ES-I3 (cell line): ENCODE measurements at regions not wholly inside any gene's neighbourhood (a gene's known extent, or its start where the extent isn't known, plus 50 kb on each side); places are given as distances from the start of the nearest gene placed in this dataset.
"Not testable (repeated sequence)": the region's sequence is repeated elsewhere in the genome, so short reads cannot be mapped to it uniquely, and the experiment has no call there.

Experiments
- H3K36me3 ChIP-seq: 2 replicates; pipeline ENCODE4 v1.6.1; 2013; ENCODE audit warnings: mild to moderate bottlenecking, low read length, control low read depth, moderate library complexity; ENCODE audit not compliant: insufficient read depth
- H3K4me1 ChIP-seq: 2 replicates; pipeline ENCODE4 v1.6.1; 2013; ENCODE audit warnings: mild to moderate bottlenecking, control low read depth, low read length; ENCODE audit not compliant: insufficient read depth
- H3K9ac ChIP-seq: 2 replicates; pipeline ENCODE4 v1.6.1; 2013; ENCODE audit warnings: low read depth, mild to moderate bottlenecking, low read length, moderate library complexity
- H3K9me3 ChIP-seq: 2 replicates; pipeline ENCODE4 v1.6.1; 2013; ENCODE audit warnings: mild to moderate bottlenecking, low read length, moderate library complexity; ENCODE audit not compliant: control insufficient read depth, insufficient read depth

DNA sequence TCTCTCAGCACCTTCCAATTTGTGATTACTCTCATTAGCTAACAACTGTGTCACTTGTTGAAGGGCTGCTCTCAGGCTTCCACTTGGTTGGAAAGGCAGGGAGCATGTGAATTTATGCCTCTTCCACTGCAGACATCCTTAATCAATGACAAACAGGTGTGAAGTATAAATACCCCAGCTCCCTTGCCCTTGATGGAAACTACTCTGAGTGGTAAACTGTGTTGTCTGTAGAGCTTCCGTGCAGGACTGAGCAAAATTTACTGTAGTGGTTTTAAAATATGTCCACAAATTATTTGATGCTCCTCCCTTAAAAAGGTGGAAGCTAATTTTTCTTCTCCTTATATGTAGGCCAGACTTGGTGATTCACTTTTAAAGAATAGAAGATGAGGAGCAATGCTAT lies 253.0 kb upstream of the TBX18 start:
- 0 out of 2 replicates have a peak, but pooled peaks cover 4% of the 10 kb centered on the region for H3K4me1 ChIP-seq
- H3K36me3 ChIP-seq: no peaks in the 10 kb centered on the region
- H3K9me3 ChIP-seq: no peaks in the 10 kb centered on the region
- H3K9ac ChIP-seq: no peak overlapping the region

DNA sequence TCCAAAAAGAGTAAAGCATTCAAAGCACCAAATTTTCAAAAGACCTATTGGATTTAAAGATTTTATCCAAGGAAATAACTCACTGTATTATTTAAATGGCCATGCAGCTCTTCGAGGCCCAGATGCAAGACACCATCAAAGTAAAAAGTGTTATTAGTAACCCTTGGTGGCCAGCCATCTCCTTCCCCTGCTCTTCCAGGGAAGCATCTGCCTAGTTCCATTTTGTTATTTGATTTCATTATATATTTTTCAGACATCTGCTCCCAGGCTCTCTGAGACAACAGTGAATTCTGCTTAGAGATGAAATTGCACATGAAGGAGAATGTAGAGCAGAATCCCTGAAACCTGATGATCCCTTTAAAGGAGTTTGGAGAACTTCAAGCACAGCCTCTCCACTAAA lies 252.3 kb upstream of the TBX18 start:
- H3K36me3 ChIP-seq: no peaks in the 10 kb centered on the region
- H3K9ac ChIP-seq: no peak overlapping the region

DNA sequence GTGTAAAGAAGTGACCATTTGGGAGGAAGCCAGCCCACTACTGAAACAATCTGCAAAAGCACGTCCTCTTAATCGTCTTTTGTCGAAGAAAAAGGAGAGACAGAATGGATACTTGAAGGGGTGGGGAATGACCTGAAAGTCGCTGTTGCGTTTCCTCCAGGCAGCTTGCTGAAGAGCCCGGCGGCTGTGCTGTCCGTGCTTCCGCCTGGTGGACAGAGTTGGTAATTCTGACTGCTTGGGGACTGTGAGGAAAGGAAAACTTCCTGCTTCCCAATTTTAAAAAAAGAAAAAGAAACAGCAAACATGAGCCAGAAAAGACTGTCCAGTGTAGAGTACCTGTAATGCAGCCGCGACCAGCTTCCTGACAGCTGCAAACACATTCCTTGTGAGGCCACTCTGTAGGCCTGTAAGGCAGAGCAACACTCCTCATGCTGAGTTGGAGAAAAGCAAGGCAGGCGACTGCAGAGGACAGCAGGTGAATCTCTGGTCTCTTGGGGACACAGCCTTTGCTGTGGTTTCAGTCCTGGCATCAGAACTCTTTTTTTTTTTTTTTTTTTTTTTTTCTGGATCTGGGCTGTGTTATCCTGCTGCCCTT lies 251.1 kb upstream of the TBX18 start:
- Histone ChIP-seq H3K4me1 (0 out of 2 replicates have a peak, but pooled peaks cover 4% of the 10 kb centered on the region), H3K36me3 (no peaks in the 10 kb centered on the region), H3K9me3 (no peaks in the 10 kb centered on the region), H3K9ac (no peak overlapping the region)

More for the DNA sequence above, 252.3 kb upstream of the TBX18 start:
- Histone ChIP-seq H3K9me3 (no peaks in the 10 kb centered on the region), H3K4me1 (0 out of 2 replicates have a peak, but pooled peaks cover 4% of the 10 kb centered on the region)

DNA sequence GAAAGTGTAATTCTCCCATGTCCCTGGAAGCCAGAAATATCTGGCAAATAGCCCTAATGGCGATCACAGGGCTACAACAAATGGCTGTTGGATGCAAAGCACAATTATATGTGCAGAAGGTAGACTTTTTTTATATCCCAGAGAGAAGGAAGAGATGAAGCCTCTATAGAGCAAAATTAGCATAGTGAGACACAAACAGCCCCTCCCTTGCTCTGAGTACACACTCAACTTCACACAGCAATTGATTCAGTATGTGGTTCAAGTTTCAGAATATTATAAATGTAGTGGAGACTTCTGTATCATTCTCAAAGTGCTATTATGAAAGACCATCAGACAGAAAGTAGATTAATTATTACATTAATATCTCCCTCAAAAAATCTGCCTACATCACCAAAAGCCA lies 246.5 kb upstream of the TBX18 start:
- H3K36me3 ChIP-seq: no peaks in the 10 kb centered on the region
- H3K4me1 ChIP-seq: peaks cover 11% of the 10 kb centered on the region; the same call in 1 of the 2 replicates
- no peak overlapping the region for H3K9ac ChIP-seq
- no peaks in the 10 kb centered on the region for H3K9me3 ChIP-seq

DNA sequence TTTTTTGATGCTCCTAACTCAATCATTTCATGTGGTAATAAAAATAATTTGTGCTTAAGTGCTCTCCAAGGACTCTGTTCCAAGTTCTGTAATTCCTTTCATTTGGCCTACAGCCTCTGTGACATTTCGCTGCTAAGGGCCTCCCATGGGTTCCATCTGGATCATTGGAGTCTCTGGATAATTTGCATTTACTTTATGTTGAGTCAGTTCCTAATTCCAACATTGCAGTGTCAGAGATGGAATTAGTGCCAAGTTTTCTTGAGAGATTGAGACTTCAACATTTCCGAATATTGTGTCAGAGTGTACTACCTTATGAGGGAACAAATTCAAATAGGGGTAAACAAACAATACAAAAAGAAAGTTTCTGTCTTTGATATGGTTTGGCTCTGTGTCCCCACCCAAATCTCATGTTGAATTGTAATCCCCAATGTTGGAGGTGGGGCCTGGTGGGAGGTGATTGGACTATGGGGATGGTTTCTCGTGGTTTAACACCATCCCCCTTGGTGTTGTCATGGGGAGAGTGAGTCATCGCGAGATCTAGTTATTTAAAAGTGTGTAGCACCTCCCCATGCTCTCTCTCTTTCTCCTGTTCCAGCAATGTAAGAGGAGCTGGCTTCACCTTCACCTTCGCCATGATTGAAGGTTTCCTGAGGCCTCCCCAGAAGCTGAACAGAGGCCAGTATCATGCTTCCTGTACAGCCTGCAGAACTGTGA lies 244.1 kb upstream of the TBX18 start:
- Histone ChIP-seq H3K9ac (no peak overlapping the region), H3K36me3 (no peaks in the 10 kb centered on the region), H3K4me1 (peaks cover 12% of the 10 kb centered on the region; the same call in 1 of the 2 replicates), H3K9me3 (no peaks in the 10 kb centered on the region)

DNA sequence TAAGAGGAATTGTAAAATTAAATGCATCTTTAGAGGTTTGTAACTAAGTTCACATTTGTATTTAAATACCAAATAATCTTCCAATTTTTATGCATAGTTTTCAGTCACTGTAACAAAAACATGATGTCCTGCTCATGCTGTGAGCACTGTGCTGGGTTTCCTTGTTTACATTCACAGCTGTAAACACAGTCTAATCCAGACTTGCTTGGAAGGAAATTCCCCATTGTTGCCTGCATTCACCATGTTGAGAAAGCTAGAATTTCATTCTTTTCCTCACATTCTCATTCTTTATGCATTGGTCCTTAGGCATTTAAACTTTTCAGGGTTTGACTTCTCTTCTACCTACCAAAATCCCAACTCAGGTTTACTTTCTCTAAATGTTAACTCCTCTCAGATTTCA lies 242.0 kb upstream of the TBX18 start:
- no peaks in the 10 kb centered on the region for H3K36me3 ChIP-seq
- H3K9me3 ChIP-seq: no peaks in the 10 kb centered on the region
- no peak overlapping the region for H3K9ac ChIP-seq
- H3K4me1 ChIP-seq: peaks cover 12% of the 10 kb centered on the region; the same call in 1 of the 2 replicates

DNA sequence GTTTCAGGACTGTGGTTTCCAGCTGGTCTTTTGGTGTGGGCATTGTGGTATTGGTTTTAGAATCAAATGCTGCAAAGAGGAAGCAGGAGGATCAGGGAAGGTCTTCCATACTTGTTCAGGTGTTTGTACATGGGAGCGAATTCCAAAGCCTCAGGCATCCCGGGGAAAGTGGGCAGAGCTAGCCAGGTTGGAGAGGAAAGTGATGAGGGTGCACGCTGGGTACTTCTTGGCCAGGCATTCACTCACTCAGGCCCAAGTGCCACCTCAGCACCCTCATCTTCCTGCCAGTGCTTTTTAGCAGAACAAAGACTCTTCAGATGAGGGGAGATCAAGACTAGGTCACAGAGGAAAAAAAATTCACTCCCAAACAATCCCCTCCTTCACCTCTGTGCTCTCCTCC lies 241.1 kb upstream of the TBX18 start:
- no peak overlapping the region for H3K9ac ChIP-seq
- no peaks in the 10 kb centered on the region for H3K9me3 ChIP-seq
- no peaks in the 10 kb centered on the region for H3K36me3 ChIP-seq
- H3K4me1 ChIP-seq: peaks cover 12% of the 10 kb centered on the region; the same call in 1 of the 2 replicates

DNA sequence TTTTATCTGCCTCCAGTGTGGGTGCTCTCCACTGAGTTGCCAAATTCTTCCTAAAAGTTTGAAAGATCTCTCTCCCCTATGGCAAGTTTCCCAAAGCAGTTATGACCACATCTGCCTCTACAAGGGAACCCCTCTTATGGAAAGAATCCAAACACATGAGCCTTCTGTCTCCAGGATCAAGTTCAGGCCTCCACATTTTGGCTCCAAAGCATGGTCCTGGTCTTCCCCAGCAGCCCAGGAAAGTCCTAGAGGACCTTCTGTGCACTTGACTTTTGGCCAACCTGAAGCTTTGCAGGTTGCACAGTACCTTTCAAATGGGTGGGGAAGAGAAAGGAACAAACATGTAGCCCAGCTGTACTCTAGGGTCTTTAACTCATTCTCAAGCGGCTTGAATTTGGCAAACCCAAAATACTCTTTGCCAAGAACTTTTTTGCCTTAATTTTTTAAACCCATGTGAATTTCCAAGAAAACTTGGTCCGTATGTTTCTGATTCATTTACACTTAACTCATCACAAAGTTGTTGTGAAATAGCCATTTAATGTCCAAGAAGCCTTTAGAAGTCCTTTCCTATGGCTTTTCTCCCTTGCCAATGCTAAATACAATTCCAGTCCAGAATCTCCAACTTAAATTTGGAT lies 240.1 kb upstream of the TBX18 start:
- Histone ChIP-seq H3K9ac (no peak overlapping the region), H3K36me3 (no peaks in the 10 kb centered on the region), H3K4me1 (peaks cover 12% of the 10 kb centered on the region; the same call in 1 of the 2 replicates), H3K9me3 (no peaks in the 10 kb centered on the region)

DNA sequence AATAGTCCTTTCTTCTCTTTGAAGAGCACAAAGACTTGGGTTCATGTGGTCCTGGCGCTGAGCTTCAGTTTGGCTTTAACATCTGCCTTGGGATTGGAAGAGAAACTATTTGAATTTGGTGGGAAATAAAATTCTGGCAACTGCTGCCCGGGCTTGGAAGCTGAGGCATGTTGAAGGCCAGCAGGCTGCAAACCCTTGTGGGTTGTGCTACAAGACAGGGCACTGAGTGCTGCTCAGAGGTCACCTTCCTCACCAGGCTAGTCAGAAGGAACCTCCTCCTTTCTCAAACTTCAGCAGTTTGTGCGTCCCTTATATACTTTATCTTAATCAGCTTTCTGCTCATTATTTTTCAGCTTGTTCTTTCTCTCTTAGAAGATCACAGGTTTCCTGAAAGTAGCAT lies 238.4 kb upstream of the TBX18 start:
- Histone ChIP-seq H3K9ac (no peak overlapping the region), H3K9me3 (no peaks in the 10 kb centered on the region), H3K4me1 (peaks cover 12% of the 10 kb centered on the region; the same call in 1 of the 2 replicates), H3K36me3 (no peaks in the 10 kb centered on the region)

DNA sequence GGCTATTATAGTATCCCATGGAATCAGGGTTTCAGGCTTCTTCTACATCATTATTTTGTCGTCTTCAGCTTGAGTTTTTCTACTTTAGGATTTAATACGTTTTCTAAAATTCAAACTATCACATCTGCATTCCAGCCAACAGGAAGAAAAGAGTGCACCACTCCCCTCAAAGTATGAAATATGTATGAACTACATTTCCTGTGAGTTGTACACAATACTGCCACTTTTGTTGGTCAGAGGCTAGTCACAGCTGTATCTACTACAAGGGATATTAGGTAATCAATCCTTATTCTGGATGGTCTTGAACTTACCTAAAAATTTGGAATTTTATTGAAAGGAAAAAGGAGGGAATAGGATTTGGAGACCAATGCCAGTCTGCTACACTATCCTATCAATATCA lies 235.6 kb upstream of the TBX18 start:
- H3K36me3 ChIP-seq: no peaks in the 10 kb centered on the region
- no peaks in the 10 kb centered on the region for H3K9me3 ChIP-seq
- H3K9ac ChIP-seq: no peak overlapping the region
- no peaks in the 10 kb centered on the region for H3K4me1 ChIP-seq

DNA sequence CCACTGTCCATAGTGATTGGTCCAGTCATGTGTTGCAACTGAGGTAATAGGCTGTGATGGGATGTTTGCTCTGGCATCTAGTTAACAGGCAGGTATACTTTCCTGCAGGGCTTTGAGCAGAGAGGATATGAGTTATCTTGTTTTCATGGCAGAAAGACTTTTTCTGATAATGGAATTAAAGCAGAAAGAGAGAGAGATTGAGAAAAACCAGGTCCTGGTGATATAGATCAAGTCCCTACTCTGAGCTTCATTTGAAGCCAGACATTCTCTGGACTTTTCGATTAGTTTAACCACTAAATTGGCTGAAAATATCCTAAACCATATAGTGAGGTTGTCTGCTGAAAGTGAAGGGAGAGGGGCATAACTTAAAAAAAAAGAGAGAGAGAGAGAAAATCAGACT lies 233.8 kb upstream of the TBX18 start:
- Histone ChIP-seq H3K4me1 (no peaks in the 10 kb centered on the region), H3K9me3 (no peaks in the 10 kb centered on the region), H3K9ac (no peak overlapping the region), H3K36me3 (no peaks in the 10 kb centered on the region)

DNA sequence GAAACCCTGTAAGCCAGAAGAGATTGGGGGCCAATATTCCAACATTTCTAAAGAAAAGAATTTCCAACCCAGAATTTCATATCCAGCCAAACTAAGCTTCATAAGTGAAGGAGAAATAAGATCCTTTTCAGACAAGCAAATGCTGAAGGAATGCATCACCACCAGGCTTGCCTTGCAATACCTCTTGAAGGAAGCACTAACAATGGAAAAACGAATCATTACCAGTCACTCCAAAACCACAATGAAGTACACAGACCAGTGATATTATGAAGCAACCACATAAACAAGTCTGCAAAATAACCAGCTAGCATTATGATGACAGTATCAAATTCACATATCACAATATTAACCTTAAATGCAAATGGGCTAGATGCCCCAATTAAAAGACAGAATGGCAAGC lies 224.4 kb upstream of the TBX18 start:
- not testable (repeated sequence) for H3K36me3 ChIP-seq, H3K9me3 ChIP-seq, H3K4me1 ChIP-seq, H3K9ac ChIP-seq

DNA sequence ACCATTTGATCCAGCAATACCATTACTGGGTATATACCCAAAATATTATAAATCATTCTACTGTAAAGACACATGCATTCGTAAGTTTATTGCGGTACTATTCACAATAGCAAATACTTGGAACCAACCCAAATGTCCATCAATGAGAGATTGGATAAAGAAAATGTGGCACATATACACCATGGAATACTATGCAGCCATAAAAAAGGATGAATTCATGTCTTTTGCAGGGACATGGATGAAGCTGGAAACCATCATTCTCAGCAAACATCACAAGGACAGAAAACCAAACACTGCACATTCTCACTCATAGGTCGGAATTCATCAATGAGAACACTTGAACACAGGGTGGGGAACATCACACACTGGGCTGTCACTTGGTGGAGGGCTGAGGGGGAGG lies 221.1 kb upstream of the TBX18 start:
- not testable (repeated sequence) for H3K9ac ChIP-seq, H3K4me1 ChIP-seq, H3K36me3 ChIP-seq, H3K9me3 ChIP-seq

DNA sequence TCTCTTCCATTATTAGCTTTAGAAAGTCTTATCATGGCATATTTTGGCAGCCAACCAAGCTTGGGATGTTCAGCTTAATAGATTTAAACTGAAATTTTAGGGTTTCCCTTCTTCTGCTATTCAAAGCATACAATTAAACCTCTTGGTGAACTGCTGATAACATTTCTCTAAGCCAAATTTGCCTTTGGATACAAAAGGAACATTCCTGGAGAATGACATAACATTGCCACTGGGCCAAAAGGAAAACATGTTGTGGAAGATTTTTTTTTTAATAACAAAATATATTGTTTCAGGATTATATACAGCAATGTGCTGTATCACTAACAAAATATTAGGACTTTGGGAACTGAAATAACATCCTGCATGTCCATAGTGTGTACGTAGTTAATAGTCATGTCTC lies 215.1 kb upstream of the TBX18 start:
- H3K4me1 ChIP-seq: no peaks in the 10 kb centered on the region
- H3K36me3 ChIP-seq: no peaks in the 10 kb centered on the region
- no peaks in the 10 kb centered on the region for H3K9me3 ChIP-seq
- H3K9ac ChIP-seq: no peak overlapping the region

DNA sequence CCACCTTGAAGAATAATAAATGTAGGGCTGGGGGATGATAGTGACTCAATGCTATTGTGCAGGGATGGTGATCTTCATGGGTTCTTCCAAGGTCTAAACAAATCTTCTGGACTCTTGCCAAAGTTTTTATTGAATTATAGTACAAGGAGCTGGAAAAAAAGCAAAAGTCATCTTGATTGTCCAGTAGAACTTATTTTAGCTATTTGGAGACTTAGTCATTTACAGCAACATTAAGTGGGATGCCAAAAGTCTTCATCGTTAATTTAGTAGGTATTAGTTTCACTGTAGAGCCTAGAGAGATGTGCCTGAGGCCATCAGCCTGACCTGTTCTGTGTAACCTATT lies 212.9 kb upstream of the TBX18 start:
- Histone ChIP-seq H3K4me1 (no peaks in the 10 kb centered on the region), H3K9ac (no peak overlapping the region), H3K9me3 (no peaks in the 10 kb centered on the region), H3K36me3 (no peaks in the 10 kb centered on the region)
